ENCODE measurements at regions not wholly inside any gene's neighbourhood (a gene's known extent, or its start where the extent isn't known, plus 50 kb on each side); places are given as distances from the start of the nearest gene placed in this dataset.

DNA sequence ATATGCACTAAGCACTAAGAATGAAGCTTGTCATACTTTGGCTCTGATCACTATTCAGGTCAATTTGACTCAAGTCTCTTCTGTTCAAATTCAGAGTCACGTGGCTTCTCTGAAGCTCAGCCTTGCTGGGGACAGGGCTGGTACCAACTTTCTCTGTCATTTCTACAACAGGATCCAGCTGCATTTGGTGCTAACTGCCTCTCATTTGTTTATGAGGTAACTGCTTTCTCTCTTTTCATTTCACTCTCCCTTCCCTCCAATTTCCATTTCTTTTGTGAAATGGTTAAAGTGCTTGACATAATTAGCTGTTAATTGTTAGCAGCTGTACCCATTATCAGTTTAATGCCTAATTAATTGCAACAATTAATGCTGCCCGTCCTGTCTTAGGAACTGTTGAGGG lies 259.7 kb upstream of the PLET1 start:
- CTCF ChIA-PET: interaction anchor here (0.5 kb wide), 2 partner anchors 333 to 870 kb away, joined by 3 to 7 read pairs; no protein-coding TSS in a partner anchor
- H4K5ac ChIP-seq (ENCODE audit: low read depth, low read length): no peak overlapping the region
- H4K8ac ChIP-seq (ENCODE audit: low read depth in 2 of 2, low read length in 2 of 2): no peak overlapping the region
- no peak overlapping the region for H2BK15ac ChIP-seq (ENCODE audit: low read depth, low read length)
- no peak overlapping the region for H2AFZ ChIP-seq (replicated peaks; ENCODE audit: low read length, poor library complexity)
- H3K4ac ChIP-seq (ENCODE audit: low read depth, low read length): no peak overlapping the region
- H3K9me1 ChIP-seq (ENCODE audit: insufficient read depth, low read length): no peaks in the 10 kb centered on the region
- TF ChIP-seq MAFK (IDR thresholded peaks at IDR 0.05; ENCODE audit: low read depth, low read length): no peak
- POLR2A ChIA-PET (ENCODE audit: unreplicated experiment): no interaction called here
- H3K79me1 ChIP-seq (ENCODE audit: low read depth in 1 of 2, low read length in 2 of 2): no peaks in the 10 kb centered on the region
- intact Hi-C loops (cut with micrococcal nuclease) (no loop called here), dilution Hi-C loops (cut with HindIII; ENCODE audit: low sequenced_read_pairs, unreplicated experiment) (no loop called here), in situ Hi-C loops (cut with MboI; ENCODE audit: low sequenced_read_pairs) (no loop called here)
- no peaks in the 10 kb centered on the region for H4K20me1 ChIP-seq (ENCODE audit: insufficient read depth, low read length)
- no peak overlapping the region for H4K91ac ChIP-seq (ENCODE audit: insufficient read depth, low read depth, low read length)
- H3K4me1 ChIP-seq (ENCODE audit: control insufficient read depth, insufficient read depth, low read length): no peaks in the 10 kb centered on the region
- no peak overlapping the region for H3K27ac ChIP-seq (ENCODE audit: insufficient read depth, low read length)
- no TSS peak for BruUV-seq (replicated peaks)
- H3K18ac ChIP-seq (ENCODE audit: low read depth, low read length): no peak overlapping the region
- H3K14ac ChIP-seq (replicated peaks; ENCODE audit: low read depth, low read length): no peak overlapping the region
- H3K27me3 ChIP-seq (ENCODE audit: control insufficient read depth, insufficient read depth, low read length): peaks cover 14% of the 10 kb centered on the region
- no peak overlapping the region for H2AK5ac ChIP-seq (ENCODE audit: low read depth, low read length)
- no peak overlapping the region for H3K9ac ChIP-seq (ENCODE audit: low read depth, low read length)
- ATAC-seq (ENCODE audit: low read depth): no peak
- H3K23ac ChIP-seq (ENCODE audit: low read depth, low read length): no peak overlapping the region
- no peak overlapping the region for H2BK120ac ChIP-seq (ENCODE audit: low read depth, low read length)
- no peak for DNase-seq
- H3K56ac ChIP-seq (ENCODE audit: extremely low read depth, insufficient read depth, low read length): no peak overlapping the region
- no CpG with 5 or more reads among the region's 2 CpGs for WGBS, 2 experiments (ENCODE audit: extremely low coverage in 2 of 2, insufficient read length in 1 of 2)
- H2BK20ac ChIP-seq (ENCODE audit: low read depth, low read length): no peak overlapping the region
- no peaks in the 10 kb centered on the region for H3K9me3 ChIP-seq (ENCODE audit: control insufficient read depth, insufficient read depth, low read length)
- H3K4me2 ChIP-seq (ENCODE audit: low read depth, low read length): no peak overlapping the region
- H3K36me3 ChIP-seq (ENCODE audit: control insufficient read depth, insufficient read depth, low read length): no peaks in the 10 kb centered on the region
- H2BK5ac ChIP-seq (ENCODE audit: low read depth, low read length, poor library complexity, severe bottlenecking): no peak overlapping the region
- no peak overlapping the region for H3K4me3 ChIP-seq (ENCODE audit: insufficient read depth, low read depth, low read length)
- no peak overlapping the region for H2AK9ac ChIP-seq (replicated peaks; ENCODE audit: low read depth, low read length, poor library complexity)
